ENCODE measurements at regions not wholly inside any gene's neighbourhood (a gene's known extent, or its start where the extent isn't known, plus 50 kb on each side); places are given as distances from the start of the nearest gene placed in this dataset.

GRCh38 chr12:111194703-111195051 is 174.2 kb downstream of the PHETA1 start:
- no peak for DNase-seq

GRCh38 chr12:111193977-111194702 is 174.8 kb downstream of the PHETA1 start:
- DNase-seq: no peak

GRCh38 chr12:111193496-111193895 is 175.4 kb downstream of the PHETA1 start:
- no peak for DNase-seq

GRCh38 chr12:111193067-111193466 is 175.8 kb downstream of the PHETA1 start:
- no peak for DNase-seq

- DNase-seq: no peak
Observed at GRCh38 chr12:111192647-111193046, 176.2 kb downstream of the PHETA1 start.

GRCh38 chr12:111190741-111191526 is 178.0 kb downstream of the PHETA1 start:
- DNase-seq: no peak

GRCh38 chr12:111189792-111190191 is 179.1 kb downstream of the PHETA1 start:
- DNase-seq: no peak

GRCh38 chr12:111188436-111188835 is 180.5 kb downstream of the PHETA1 start:
- DNase-seq: no peak

GRCh38 chr12:111186347-111186746 is 182.5 kb downstream of the PHETA1 start:
- DNase-seq: no peak

GRCh38 chr12:111185889-111186227 is 183.0 kb downstream of the PHETA1 start:
- DNase-seq: no peak

GRCh38 chr12:111185206-111185888 is 183.5 kb downstream of the PHETA1 start:
- DNase-seq: no peak

GRCh38 chr12:111184161-111184560 is 184.7 kb downstream of the PHETA1 start:
- no peak for DNase-seq

GRCh38 chr12:111183094-111183493 is 185.8 kb downstream of the PHETA1 start:
- DNase-seq: no peak

GRCh38 chr12:111182382-111182781 is 186.5 kb downstream of the PHETA1 start:
- no peak for DNase-seq

- no peak for DNase-seq
Observed at GRCh38 chr12:111181143-111181726, 187.7 kb downstream of the PHETA1 start.

GRCh38 chr12:111180426-111181142 is 188.3 kb downstream of the PHETA1 start:
- no peak for DNase-seq

- DNase-seq: no peak
Observed at GRCh38 chr12:111178181-111179081, 190.5 kb downstream of the PHETA1 start.

GRCh38 chr12:111175396-111176094 is 193.3 kb downstream of the PHETA1 start:
- no peak for DNase-seq

GRCh38 chr12:111174961-111175345 is 193.9 kb downstream of the PHETA1 start:
- DNase-seq: no peak

GRCh38 chr12:111174251-111174960 is 194.5 kb downstream of the PHETA1 start:
- no peak for DNase-seq
